CD4-positive, alpha-beta T cell treated with Interleukin-4 for 4 hours (primary cell): ENCODE measurements at regions not wholly inside any gene's neighbourhood (a gene's known extent, or its start where the extent isn't known, plus 50 kb on each side); places are given as distances from the start of the nearest gene placed in this dataset.
"Not testable (repeated sequence)": the region's sequence is repeated elsewhere in the genome, so short reads cannot be mapped to it uniquely, and the experiment has no call there.

Experiments
- DNase-seq: peaks from one replicate; pipeline ENCODE4 v3.0.0-alpha.2; 2020

- DNase-seq: no peak
Measured at GRCh38 chr14:84496677-84497076, 1033.3 kb upstream of the FLRT2 start.

- DNase-seq: not testable (repeated sequence)
Measured at GRCh38 chr14:84512823-84513222, 1017.1 kb upstream of the FLRT2 start.

DNA sequence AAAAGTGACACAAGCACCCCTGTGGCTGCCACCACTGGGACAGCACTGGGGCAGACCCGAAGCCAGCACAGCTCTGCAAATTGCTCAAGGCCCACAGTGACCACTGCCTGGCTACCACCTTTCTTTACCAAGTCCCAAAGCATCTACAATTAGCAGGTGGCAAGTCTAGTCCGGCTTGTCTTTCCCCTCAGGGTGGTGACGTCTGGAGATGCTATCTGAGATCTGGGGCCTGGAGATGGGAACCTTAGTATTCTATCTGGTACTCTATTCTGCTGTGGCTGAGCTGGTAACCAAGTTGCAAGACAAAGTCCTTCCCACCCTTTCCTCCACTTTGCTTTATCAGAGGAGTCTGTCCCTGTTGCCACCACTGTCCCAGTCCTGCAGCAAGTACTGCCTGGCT, 1010.1 kb upstream of the FLRT2 start:
- no peak for DNase-seq

DNA sequence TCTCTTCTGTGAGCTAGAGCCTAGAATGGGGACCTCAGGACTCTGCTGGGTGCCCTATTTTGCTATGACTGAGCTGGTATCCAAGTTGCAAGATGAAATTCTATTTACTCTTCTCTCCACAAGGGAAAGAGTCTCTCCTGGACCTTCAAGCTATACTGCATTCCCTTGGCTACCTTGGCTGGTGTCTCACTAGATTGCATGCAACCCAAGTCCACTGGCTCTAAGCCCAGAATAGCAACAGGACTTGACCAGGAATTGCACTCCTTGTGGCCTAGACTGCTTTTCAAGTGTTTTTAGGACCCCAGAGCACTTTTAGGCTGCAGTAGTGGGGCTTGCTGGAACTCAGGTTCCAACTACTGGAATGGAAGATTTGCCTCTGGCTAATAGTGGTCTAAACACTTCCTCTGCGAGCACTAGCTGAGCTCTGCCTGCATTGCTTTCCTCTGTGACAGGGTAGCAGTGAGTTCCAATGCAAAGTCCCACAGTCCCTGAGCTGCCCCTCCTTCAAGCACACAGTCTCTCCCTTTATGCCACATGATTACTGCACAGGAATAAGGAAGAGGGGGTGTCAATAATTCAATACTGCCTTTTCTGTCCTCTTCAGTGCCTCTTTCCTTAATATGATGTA, 1009.1 kb upstream of the FLRT2 start:
- DNase-seq: no peak

- DNase-seq: no peak
Measured at GRCh38 chr14:84523746-84524145, 1006.2 kb upstream of the FLRT2 start.

- no peak for DNase-seq
Measured at GRCh38 chr14:84527706-84528105, 1002.2 kb upstream of the FLRT2 start.

DNA sequence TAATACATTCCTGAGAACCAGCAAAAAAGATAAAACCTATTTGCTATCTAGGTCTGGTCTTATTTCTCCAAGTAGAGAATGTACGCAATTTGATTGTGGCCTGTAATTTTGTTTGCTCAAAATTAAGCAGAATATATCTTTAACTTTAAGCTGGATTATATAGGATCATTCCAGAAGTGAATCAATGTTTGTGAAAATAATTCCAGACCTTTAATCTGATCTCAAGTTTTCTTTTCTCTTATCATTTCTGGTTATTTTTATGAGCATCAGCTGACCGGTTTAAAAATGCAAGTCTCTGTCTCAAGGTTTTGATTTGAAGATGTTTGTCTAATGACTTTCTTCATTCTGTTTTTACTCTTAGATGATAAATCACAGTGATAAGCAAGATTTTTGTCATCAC, 997.9 kb upstream of the FLRT2 start:
- DNase-seq: no peak

DNA sequence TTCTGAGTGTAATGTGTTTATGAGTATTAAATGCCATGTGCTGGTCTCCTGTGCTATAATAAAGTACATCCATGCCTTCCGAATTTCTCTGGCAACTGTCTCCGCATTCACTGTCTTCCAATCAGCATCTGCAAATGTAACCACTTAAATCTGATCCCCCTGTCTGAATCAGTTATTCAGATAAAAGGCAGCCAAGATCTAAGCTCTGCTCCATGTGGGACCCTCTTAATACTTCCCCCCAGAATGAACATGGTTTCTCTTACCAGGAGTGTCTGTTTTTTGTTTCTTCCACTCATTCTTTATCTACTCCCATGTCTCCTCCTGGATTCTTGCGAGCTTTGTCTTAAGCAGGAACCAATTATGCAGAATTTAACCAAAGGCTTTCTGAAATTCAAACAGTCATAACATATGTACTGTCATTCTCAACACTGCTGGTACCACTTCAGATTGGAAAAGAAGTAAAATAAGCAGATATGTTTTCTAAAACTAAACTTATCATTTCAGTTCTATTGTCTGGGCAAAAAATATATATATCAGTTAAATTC, 996.7 kb upstream of the FLRT2 start:
- DNase-seq: no peak

DNA sequence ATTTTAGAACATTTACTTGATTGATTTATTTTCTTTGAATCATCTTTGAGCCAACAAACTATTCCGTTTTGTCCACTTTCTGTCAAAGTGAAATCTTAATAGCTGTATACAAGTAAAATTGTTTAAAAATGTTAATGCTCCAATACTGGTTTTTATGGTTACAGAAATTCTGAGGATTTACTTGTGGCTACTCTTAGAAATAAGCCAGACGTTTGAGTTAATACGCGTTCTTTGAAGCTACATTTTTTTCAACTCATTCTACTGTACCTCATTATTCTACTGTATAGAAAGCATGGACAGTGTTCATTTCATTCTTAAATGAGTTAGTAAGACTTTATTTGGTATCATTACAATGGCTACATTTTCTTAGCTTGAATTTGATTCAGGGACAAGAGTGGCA, 996.2 kb upstream of the FLRT2 start:
- no peak for DNase-seq

- DNase-seq: no peak
Measured at GRCh38 chr14:84535484-84535883, 994.5 kb upstream of the FLRT2 start.

- no peak for DNase-seq
Measured at GRCh38 chr14:84535976-84536375, 994.0 kb upstream of the FLRT2 start.

- DNase-seq: no peak
Measured at GRCh38 chr14:84541018-84541417, 988.9 kb upstream of the FLRT2 start.

GRCh38 chr14:84543859-84544258, 986.1 kb upstream of the FLRT2 start:
- DNase-seq: no peak

DNA sequence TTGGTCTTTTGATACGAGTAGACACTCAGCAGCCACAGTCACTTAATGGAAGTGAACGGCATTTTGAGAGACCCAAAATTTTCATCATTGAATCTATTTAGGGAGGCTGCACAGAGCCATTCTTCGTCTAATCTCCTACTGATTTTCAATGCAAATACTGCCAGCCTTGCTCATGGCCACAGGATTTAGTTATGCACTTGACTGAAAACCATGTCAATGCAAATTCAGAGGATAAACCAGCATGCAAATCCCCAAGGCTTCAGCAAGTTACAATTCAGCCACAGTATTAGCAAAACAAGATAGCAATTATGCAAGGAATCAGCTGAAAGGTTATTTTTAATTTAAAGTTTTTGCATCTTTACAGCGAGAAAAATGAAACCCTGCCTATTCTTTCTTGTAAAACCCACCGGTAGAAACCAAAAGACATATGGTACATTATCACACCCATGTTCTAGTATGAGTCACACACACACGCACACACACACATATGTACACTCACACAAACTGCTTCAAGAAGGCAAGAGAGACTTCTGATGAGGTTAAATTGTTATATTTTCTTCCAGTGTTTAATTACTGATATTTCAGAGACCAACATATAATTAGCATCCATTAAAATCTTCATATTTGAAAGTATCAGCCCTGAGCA, 985.3 kb upstream of the FLRT2 start:
- DNase-seq: no peak

DNA sequence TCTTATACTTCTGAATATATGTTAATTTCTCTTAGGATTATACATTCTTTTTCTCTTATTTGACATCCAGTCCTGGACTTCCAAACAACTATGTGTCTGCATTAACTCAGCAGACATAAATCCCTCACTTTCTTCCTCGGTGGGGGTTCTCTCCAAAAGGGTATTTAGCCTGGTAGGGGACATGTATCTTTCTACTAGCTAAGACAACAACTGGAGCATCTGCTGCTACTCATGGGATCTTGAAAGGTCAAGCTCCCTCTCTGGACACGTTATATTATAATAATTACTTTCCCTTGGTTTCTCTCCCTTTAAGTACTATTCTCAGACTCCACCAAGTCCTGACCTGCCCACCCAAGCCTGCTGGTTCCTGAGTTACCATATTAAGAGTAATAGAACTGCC, 983.7 kb upstream of the FLRT2 start:
- no peak for DNase-seq

GRCh38 chr14:84554136-84554535, 975.8 kb upstream of the FLRT2 start:
- DNase-seq: no peak

GRCh38 chr14:84555493-84555892, 974.5 kb upstream of the FLRT2 start:
- no peak for DNase-seq

DNA sequence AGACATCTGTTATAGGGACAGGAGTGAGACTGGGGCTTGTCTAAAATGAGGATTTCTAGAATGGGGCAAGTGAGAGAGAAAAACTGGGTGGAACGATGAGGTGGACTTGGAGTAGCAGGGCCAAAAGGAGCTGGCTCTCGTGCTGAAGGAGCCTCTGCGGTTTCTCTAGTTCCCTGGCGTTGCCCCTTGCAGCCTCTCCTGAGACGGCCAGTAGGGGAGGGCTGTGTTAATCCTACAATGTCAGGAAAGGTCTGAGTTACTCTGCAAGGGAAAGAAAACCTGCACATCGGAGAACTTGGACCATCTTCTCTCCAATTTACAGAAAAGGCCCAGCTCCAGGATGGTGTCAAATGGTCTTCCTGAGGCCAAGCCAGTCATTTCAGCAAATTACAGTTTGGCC, 963.8 kb upstream of the FLRT2 start:
- DNase-seq: no peak

- DNase-seq: no peak
Measured at GRCh38 chr14:84575681-84576080, 954.3 kb upstream of the FLRT2 start.

DNA sequence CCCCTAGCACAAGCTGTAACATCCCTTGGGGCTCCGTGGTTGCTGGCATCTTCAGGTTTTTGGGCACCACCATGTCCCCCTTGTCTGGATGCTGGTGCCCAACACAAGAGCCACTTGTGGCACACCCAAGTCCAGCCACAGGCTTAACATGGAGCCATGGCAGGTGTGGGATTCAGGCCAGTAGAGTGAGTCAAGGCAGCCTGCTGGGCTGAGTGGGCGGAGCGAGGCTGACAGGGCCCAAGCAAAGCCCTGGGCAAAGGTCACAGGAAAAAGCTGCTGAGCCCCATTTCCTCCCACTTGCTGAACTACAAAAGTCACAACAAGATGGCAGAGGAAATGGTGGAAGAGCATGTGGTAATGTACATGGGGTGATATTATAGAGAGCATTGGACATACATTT, 950.7 kb upstream of the FLRT2 start:
- DNase-seq: no peak

- no peak for DNase-seq
Measured at GRCh38 chr14:84581041-84581440, 948.9 kb upstream of the FLRT2 start.

- no peak for DNase-seq
Measured at GRCh38 chr14:84584511-84584910, 945.4 kb upstream of the FLRT2 start.

DNA sequence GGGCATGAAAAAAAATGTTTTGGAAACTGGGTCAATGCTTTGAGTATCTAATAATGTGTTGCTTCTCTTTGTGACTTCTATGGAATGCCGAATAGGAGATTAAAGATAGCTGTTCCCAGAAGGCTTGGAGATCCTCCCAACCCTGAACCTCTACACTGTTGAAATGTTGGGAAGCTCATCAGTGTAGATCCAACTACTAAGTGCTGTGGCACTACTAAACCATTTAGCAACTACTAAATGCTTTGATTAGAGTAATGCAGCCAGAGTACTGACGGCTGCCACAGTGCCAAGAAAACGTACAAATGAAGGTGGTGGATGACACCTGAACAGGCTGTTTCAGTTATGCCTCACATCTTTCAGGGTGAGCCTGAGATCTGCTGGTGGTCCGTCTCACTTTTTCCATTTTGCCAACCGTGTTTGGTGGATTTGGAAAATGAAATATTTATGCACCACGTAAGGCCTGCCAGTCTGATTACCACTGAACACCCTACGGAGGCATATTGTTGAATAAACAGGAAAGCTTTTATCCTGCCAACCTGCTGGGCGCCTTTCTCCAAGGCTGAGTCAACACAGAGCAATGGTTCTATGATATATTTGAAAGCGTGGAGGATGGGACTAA, 938.0 kb upstream of the FLRT2 start:
- no peak for DNase-seq

DNA sequence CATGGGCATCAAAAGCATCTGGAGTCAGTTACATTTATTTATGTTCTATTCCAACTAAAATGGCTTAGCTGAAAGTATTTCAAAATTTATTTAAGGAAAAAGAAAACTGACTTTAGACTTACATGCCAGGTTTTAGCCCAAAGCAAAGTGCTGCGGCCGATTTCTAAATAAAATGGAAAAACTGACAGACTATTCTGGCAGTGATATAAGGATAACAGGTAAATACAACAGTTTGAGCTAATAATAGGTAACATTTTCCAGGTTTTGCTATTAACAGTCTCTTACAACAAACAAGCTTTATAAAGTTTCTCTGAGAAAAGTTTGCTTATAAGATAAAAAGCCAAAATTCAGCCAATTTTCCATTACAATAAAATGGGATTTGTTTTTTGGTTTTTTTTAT, 937.2 kb upstream of the FLRT2 start:
- no peak for DNase-seq
